ENCODE measurements at regions not wholly inside any gene's neighbourhood (a gene's known extent, or its start where the extent isn't known, plus 50 kb on each side); places are given as distances from the start of the nearest gene placed in this dataset.

DNA sequence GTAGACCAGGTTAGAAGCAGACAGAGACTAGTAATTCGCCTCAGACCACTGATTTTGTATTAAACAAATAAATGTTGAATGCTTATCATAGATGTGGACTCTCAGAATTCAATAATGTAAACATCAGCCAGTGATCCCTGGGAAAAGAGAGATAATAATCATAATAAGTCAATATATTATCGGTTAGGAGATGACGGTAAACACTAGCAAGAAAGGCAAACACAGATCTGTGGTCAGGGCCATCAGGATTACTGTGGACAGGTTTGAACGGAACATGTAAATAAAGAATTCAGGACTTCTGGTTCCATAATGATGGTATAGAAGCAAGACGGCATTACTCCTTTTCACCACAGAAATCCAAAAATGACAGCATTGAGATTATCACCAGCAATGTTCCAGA is 861.6 kb downstream of the CBLN2 start:
- H3K36me3 ChIP-seq (ENCODE audit: control insufficient read depth, insufficient read depth, low read length): no peaks in the 10 kb centered on the region
- peaks cover 10% of the 10 kb centered on the region for H3K9me3 ChIP-seq (ENCODE audit: control insufficient read depth, insufficient read depth, low read length)
- H3K27me3 ChIP-seq (ENCODE audit: control insufficient read depth, insufficient read depth, low read length): no peaks in the 10 kb centered on the region
- no peak overlapping the region for H3K9ac ChIP-seq (ENCODE audit: low read depth, low read length)
- no peak overlapping the region for H3K4me3 ChIP-seq (ENCODE audit: low read depth, low read length)
- no peak overlapping the region for H3K27ac ChIP-seq (ENCODE audit: low read depth, low read length)
- no peaks in the 10 kb centered on the region for H3K4me1 ChIP-seq (ENCODE audit: control insufficient read depth, insufficient read depth, low read length)

DNA sequence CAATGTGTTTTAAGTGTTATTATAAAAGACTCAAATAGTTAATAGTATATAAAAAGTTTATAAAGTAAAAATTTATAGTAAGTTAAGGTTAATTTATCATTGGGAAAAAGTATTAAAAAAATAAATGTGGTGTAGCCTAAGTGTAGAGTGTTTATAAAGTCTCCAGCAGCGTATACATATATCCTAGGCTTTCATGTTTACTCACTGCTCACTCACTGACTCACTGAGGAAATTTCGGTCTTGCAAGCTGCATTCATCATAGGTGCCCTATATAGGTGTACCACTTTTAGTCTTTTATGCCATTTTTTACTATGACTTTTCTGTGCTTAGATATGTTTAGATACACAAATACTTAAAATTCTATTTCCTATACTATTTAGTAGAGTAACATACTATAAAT is 866.0 kb downstream of the CBLN2 start:
- Histone ChIP-seq H3K4me1 (ENCODE audit: control insufficient read depth, insufficient read depth, low read length) (no peaks in the 10 kb centered on the region), H3K27me3 (ENCODE audit: control insufficient read depth, insufficient read depth, low read length) (no peaks in the 10 kb centered on the region), H3K9me3 (ENCODE audit: control insufficient read depth, insufficient read depth, low read length) (peaks cover 19% of the 10 kb centered on the region), H3K27ac (ENCODE audit: low read depth, low read length) (no peak overlapping the region), H3K36me3 (ENCODE audit: control insufficient read depth, insufficient read depth, low read length) (no peaks in the 10 kb centered on the region), H3K9ac (ENCODE audit: low read depth, low read length) (no peak overlapping the region), H3K4me3 (ENCODE audit: low read depth, low read length) (no peak overlapping the region)

DNA sequence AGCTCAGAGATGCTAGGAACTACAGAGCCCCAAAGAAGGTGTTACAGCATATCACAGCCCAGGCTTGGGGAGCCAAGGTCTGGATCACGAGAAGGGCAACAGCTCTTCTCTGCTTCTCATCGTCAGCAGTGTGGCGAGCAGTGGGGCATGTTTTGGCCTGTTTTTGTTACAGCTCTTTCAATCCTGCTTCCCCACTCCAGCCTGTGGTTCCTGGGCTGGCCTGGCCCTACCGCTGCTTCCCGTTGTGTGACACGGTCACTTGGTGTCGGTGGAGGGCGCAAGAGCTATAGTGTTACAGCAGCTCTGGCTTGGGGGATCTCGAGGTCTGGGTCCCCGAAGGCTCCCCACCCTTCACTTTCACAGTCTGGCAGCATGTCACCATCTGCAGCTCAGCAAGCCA is 870.2 kb downstream of the CBLN2 start:
- no peaks in the 10 kb centered on the region for H3K27me3 ChIP-seq (ENCODE audit: control insufficient read depth, insufficient read depth, low read length)
- peaks cover 12% of the 10 kb centered on the region for H3K9me3 ChIP-seq (ENCODE audit: control insufficient read depth, insufficient read depth, low read length)
- H3K36me3 ChIP-seq (ENCODE audit: control insufficient read depth, insufficient read depth, low read length): no peaks in the 10 kb centered on the region
- no peaks in the 10 kb centered on the region for H3K4me1 ChIP-seq (ENCODE audit: control insufficient read depth, insufficient read depth, low read length)
- no peak overlapping the region for H3K4me3 ChIP-seq (ENCODE audit: low read depth, low read length)
- no peak overlapping the region for H3K9ac ChIP-seq (ENCODE audit: low read depth, low read length)
- no peak overlapping the region for H3K27ac ChIP-seq (ENCODE audit: low read depth, low read length)

DNA sequence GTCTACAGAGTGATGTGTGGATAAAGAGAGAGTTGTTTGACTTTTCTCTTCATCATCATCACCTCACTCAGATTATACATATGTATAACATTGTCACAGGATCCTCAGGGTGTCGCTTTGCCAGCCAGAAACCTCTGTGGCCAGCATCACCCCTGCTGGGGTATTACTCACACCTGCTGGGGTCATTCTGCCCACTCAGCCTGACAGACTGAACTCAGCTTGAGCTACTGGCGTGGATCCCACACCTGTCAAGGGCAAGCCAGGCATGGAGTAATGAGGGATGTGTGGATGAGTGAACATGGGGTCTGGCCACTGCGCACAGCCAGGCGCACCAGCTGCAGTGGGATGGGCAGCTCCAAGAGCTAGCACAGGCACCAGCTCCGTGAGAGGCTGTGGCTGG is 870.6 kb downstream of the CBLN2 start:
- Histone ChIP-seq H3K27ac (ENCODE audit: low read depth, low read length) (no peak overlapping the region), H3K4me1 (ENCODE audit: control insufficient read depth, insufficient read depth, low read length) (no peaks in the 10 kb centered on the region), H3K4me3 (ENCODE audit: low read depth, low read length) (no peak overlapping the region), H3K9ac (ENCODE audit: low read depth, low read length) (no peak overlapping the region), H3K36me3 (ENCODE audit: control insufficient read depth, insufficient read depth, low read length) (no peaks in the 10 kb centered on the region), H3K9me3 (ENCODE audit: control insufficient read depth, insufficient read depth, low read length) (peaks cover 12% of the 10 kb centered on the region), H3K27me3 (ENCODE audit: control insufficient read depth, insufficient read depth, low read length) (no peaks in the 10 kb centered on the region)

DNA sequence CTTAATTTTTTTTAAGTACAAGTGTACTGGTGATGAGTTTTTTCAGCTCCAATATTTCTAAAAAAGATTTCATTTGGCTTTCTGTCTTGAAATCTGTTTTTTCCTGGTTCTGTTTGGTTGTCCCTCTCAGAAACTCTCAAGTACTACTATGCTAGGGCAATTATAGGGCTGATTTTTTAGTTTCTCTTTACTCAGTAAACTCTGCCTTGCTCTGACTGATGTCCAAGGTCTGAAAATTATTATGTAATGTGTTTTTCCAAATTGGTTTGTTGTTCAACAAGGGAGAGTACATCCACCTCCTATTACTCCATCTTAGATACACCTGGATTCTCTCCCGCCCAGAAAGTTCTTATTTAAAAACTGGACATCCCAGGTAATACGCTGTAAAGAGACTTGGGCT is 877.7 kb downstream of the CBLN2 start:
- no peak overlapping the region for H3K9ac ChIP-seq (ENCODE audit: low read depth, low read length)
- H3K27me3 ChIP-seq (ENCODE audit: control insufficient read depth, insufficient read depth, low read length): no peaks in the 10 kb centered on the region
- H3K9me3 ChIP-seq (ENCODE audit: control insufficient read depth, insufficient read depth, low read length): peaks cover 6% of the 10 kb centered on the region; the same call in 1 of the 2 replicates
- H3K4me3 ChIP-seq (ENCODE audit: low read depth, low read length): no peak overlapping the region
- H3K4me1 ChIP-seq (ENCODE audit: control insufficient read depth, insufficient read depth, low read length): no peaks in the 10 kb centered on the region
- H3K36me3 ChIP-seq (ENCODE audit: control insufficient read depth, insufficient read depth, low read length): no peaks in the 10 kb centered on the region
- no peak overlapping the region for H3K27ac ChIP-seq (ENCODE audit: low read depth, low read length)

DNA sequence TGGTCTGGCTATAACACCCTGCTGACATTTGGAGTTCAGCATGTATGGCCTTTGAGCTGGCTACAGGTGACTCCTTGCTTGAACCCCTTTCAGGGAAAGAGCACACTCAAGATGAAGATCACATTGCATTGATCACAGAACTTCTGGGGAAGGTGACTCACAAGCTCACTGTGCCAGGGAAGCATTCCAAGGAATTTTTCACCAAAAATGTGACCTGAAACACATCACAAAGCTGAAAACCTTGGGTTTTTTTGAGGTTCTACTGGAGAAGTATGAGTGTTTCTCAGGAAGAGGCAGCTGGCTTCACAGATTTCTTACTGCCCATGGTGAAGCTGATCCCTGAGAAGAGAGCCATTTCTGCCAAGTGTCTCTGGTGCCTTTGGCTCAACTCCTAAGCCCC is 879.0 kb downstream of the CBLN2 start:
- no peaks in the 10 kb centered on the region for H3K36me3 ChIP-seq (ENCODE audit: control insufficient read depth, insufficient read depth, low read length)
- no peak overlapping the region for H3K4me3 ChIP-seq (ENCODE audit: low read depth, low read length)
- H3K27me3 ChIP-seq (ENCODE audit: control insufficient read depth, insufficient read depth, low read length): no peaks in the 10 kb centered on the region
- H3K27ac ChIP-seq (ENCODE audit: low read depth, low read length): no peak overlapping the region
- no peak overlapping the region for H3K9ac ChIP-seq (ENCODE audit: low read depth, low read length)
- H3K4me1 ChIP-seq (ENCODE audit: control insufficient read depth, insufficient read depth, low read length): no peaks in the 10 kb centered on the region
- H3K9me3 ChIP-seq (ENCODE audit: control insufficient read depth, insufficient read depth, low read length): peaks cover 11% of the 10 kb centered on the region

DNA sequence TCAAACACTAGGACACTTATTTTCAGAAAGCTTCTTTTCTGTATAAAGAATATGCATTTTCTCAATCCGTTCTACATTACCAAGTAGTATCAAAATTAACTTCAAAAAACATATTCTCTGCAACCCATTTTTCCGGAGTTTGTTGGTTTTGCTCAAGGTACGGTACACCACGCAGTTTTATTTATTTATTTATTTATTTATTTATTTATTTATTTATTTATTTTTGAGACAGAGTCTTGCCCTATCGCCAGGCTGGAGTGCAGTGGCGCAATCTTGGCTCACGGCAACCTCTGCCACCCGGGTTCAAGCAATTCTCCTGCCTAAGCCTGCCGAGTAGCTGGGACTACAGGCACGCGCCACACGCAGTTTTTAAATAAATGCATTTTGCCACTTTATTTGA is 900.3 kb downstream of the CBLN2 start:
- Histone ChIP-seq H3K9me3 (ENCODE audit: control insufficient read depth, insufficient read depth, low read length) (peaks cover 7% of the 10 kb centered on the region), H3K27me3 (ENCODE audit: control insufficient read depth, insufficient read depth, low read length) (no peaks in the 10 kb centered on the region), H3K36me3 (ENCODE audit: control insufficient read depth, insufficient read depth, low read length) (no peaks in the 10 kb centered on the region), H3K9ac (ENCODE audit: low read depth, low read length) (no peak overlapping the region), H3K27ac (ENCODE audit: low read depth, low read length) (no peak overlapping the region), H3K4me3 (ENCODE audit: low read depth, low read length) (no peak overlapping the region), H3K4me1 (ENCODE audit: control insufficient read depth, insufficient read depth, low read length) (no peaks in the 10 kb centered on the region)

DNA sequence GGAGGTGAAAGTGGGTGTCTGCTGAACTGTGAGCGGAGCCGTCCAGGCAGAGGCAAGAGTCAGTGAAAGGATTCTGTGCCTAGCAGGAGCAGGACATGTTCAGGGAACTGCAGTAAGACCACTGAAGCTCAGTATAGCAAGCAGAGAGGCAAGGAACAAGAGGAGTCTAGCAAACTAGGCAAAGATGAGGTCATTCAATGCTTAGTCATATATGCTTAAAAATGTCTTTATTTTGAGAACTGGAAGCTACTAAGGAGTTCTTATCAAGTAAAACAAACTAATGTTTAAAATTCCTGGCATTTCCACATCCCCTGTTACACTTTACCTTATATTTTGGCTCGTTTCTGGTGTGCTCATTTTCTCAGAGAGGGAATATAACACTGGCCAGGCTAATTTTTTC is 913.4 kb downstream of the CBLN2 start:
- Histone ChIP-seq H3K9me3 (ENCODE audit: control insufficient read depth, insufficient read depth, low read length) (peaks cover 13% of the 10 kb centered on the region; the same call in 1 of the 2 replicates), H3K27ac (ENCODE audit: low read depth, low read length) (no peak overlapping the region), H3K4me3 (ENCODE audit: low read depth, low read length) (no peak overlapping the region), H3K36me3 (ENCODE audit: control insufficient read depth, insufficient read depth, low read length) (no peaks in the 10 kb centered on the region), H3K4me1 (ENCODE audit: control insufficient read depth, insufficient read depth, low read length) (no peaks in the 10 kb centered on the region), H3K27me3 (ENCODE audit: control insufficient read depth, insufficient read depth, low read length) (no peaks in the 10 kb centered on the region), H3K9ac (ENCODE audit: low read depth, low read length) (no peak overlapping the region)

DNA sequence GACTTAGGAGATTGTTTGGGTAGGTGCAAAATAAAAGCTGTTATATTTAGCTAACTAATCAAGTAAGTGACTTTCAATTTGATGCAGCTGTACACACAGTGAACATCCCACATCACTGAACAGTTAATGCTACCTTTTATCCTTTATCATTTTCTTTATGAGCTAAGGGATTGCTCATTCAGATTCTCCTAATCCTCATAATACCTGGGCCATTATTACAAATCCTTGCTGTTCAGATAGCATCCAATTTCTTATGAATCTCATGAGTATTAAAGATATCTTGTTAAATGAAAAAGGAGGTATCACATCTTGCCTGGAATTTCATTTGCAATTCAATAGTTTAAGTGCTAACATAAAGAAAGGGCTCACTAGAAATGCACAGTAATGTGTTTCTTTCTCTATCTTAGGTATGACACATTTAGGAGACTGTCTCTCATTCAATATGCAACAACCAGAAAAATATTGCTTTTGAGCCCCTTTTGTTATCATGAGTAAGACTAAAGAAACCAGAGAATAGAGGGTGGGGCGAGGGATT is 918.5 kb downstream of the CBLN2 start:
- Histone ChIP-seq H3K27me3 (ENCODE audit: control insufficient read depth, insufficient read depth, low read length) (no peaks in the 10 kb centered on the region), H3K9me3 (ENCODE audit: control insufficient read depth, insufficient read depth, low read length) (peaks cover 16% of the 10 kb centered on the region; the same call in 1 of the 2 replicates), H3K4me3 (ENCODE audit: low read depth, low read length) (no peak overlapping the region), H3K4me1 (ENCODE audit: control insufficient read depth, insufficient read depth, low read length) (no peaks in the 10 kb centered on the region), H3K27ac (ENCODE audit: low read depth, low read length) (no peak overlapping the region), H3K36me3 (ENCODE audit: control insufficient read depth, insufficient read depth, low read length) (no peaks in the 10 kb centered on the region), H3K9ac (ENCODE audit: low read depth, low read length) (no peak overlapping the region)

DNA sequence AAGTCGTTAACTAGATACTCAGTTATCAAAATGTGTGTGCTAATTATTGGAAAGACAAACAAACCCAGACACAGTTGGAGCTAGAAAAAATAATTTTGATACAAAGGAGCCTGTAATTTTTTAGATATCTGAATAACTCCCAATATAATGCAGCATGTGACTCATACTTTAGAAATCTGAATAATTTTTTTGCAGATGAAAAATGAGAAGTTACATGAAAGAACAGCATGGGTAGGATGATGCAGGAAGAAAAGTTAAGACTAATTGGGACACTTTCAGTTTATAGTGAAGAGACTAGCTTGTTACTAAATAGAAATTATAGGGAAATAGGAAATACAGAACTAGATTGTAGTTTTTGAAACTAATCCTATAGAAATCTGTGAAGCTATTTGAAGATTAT is 945.8 kb downstream of the CBLN2 start:
- Histone ChIP-seq H3K4me3 (ENCODE audit: low read depth, low read length) (no peak overlapping the region), H3K4me1 (ENCODE audit: control insufficient read depth, insufficient read depth, low read length) (no peaks in the 10 kb centered on the region), H3K27me3 (ENCODE audit: control insufficient read depth, insufficient read depth, low read length) (no peaks in the 10 kb centered on the region), H3K9me3 (ENCODE audit: control insufficient read depth, insufficient read depth, low read length) (peaks cover 23% of the 10 kb centered on the region), H3K9ac (ENCODE audit: low read depth, low read length) (no peak overlapping the region), H3K27ac (ENCODE audit: low read depth, low read length) (no peak overlapping the region), H3K36me3 (ENCODE audit: control insufficient read depth, insufficient read depth, low read length) (no peaks in the 10 kb centered on the region)

DNA sequence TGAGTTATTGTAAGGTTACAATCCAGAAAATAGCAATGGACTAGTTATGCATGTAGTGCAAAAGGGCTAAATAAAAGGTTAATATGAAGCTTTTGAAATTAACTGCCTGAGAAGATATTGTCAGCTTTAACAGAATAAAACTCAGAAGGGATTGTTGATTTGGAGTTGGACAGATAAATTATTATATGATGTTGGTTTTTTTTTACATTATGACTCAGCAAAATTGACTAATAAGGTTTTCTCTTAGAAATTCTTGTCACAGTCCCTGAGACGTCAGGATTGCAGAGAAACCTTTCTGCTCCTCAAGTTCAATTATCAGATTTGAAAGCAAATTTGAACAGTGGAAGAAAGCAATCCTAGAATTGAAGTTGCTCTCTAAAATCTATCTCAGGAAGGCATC is 946.9 kb downstream of the CBLN2 start:
- Histone ChIP-seq H3K9ac (ENCODE audit: low read depth, low read length) (no peak overlapping the region), H3K9me3 (ENCODE audit: control insufficient read depth, insufficient read depth, low read length) (peaks cover 23% of the 10 kb centered on the region), H3K36me3 (ENCODE audit: control insufficient read depth, insufficient read depth, low read length) (no peaks in the 10 kb centered on the region), H3K27ac (ENCODE audit: low read depth, low read length) (no peak overlapping the region), H3K27me3 (ENCODE audit: control insufficient read depth, insufficient read depth, low read length) (no peaks in the 10 kb centered on the region), H3K4me1 (ENCODE audit: control insufficient read depth, insufficient read depth, low read length) (no peaks in the 10 kb centered on the region), H3K4me3 (ENCODE audit: low read depth, low read length) (no peak overlapping the region)

DNA sequence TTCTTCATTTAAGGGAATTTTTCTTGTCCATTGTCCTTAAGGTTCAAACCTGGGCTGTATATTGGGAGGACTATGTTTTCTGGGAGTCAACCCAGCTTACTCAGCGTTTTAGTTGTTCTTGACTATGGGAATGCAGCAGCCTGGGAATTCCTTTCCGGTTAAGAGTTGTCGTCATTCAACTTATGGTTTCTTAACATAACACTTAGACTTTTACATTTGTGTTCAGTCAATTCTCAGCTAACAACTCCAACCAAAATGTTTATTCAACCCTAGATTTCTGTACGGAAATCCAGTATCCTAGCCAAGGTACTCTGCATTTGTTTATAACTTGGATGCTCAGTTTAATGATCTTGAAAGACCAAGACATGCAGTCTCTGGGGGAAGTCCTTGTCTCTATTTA is 960.9 kb downstream of the CBLN2 start:
- no peak overlapping the region for H3K27ac ChIP-seq (ENCODE audit: low read depth, low read length)
- H3K36me3 ChIP-seq (ENCODE audit: control insufficient read depth, insufficient read depth, low read length): no peaks in the 10 kb centered on the region
- no peak overlapping the region for H3K4me3 ChIP-seq (ENCODE audit: low read depth, low read length)
- no peak overlapping the region for H3K9ac ChIP-seq (ENCODE audit: low read depth, low read length)
- H3K27me3 ChIP-seq (ENCODE audit: control insufficient read depth, insufficient read depth, low read length): no peaks in the 10 kb centered on the region
- H3K4me1 ChIP-seq (ENCODE audit: control insufficient read depth, insufficient read depth, low read length): no peaks in the 10 kb centered on the region
- H3K9me3 ChIP-seq (ENCODE audit: control insufficient read depth, insufficient read depth, low read length): peaks cover 49% of the 10 kb centered on the region
